ENCODE measurements at regions not wholly inside any gene's neighbourhood (a gene's known extent, or its start where the extent isn't known, plus 50 kb on each side); places are given as distances from the start of the nearest gene placed in this dataset.

- no peak for TF ChIP-seq CTCF (IDR thresholded peaks at IDR 0.05; ENCODE audit: poor library complexity, severe bottlenecking)
- no peak for TF ChIP-seq EZH2 (IDR thresholded peaks at IDR 0.05; ENCODE audit: borderline replicate concordance, insufficient read depth, low read length, poor library complexity, severe bottlenecking)
- TF ChIP-seq EP300 (conservative IDR thresholded peaks at IDR 0.05; ENCODE audit: poor library complexity, severe bottlenecking), result no peak
- no peak for TF ChIP-seq REST (IDR thresholded peaks at IDR 0.05; ENCODE audit: borderline replicate concordance)
These were observed 110.2 kb upstream of the MTNR1B start for GRCh38 chr11:92859156-92859690.

All from neural cell (in vitro differentiated cells).